ENCODE measurements at regions not wholly inside any gene's neighbourhood (a gene's known extent, or its start where the extent isn't known, plus 50 kb on each side); places are given as distances from the start of the nearest gene placed in this dataset.

- Histone ChIP-seq H3K27ac (no peak overlapping the region), H3K4me1 (ENCODE audit: insufficient read depth) (peaks cover 4% of the 10 kb centered on the region), H3K27me3 (no peaks in the 10 kb centered on the region), H3K36me3 (no peaks in the 10 kb centered on the region), H3K4me3 (no peak overlapping the region), H3K9me3 (no peaks in the 10 kb centered on the region)
- TF ChIP-seq CTCF (IDR thresholded peaks at IDR 0.05): no peak
- TF ChIP-seq POLR2A (IDR thresholded peaks at IDR 0.05): no peak
- TF ChIP-seq EP300 (IDR thresholded peaks at IDR 0.05): no peak
- intact Hi-C loops (cut with DNase I): loop anchor here in 1 of 4 donors (10.0 kb wide), 2 partner anchors 265 to 485 kb away; no protein-coding TSS in a partner anchor
- DNase-seq: no peak
- 85 to 88% (median 86%) methylated on average over 6 of the region's 6 CpGs for WGBS, 3 donors
Measured at GRCh38 chr2:207469451-207469850, 60.3 kb upstream of the CREB1 start.

GRCh38 chr2:207469943-207470729, 59.6 kb upstream of the CREB1 start:
- Histone ChIP-seq H3K36me3 (no peaks in the 10 kb centered on the region), H3K27ac (no peak overlapping the region), H3K4me3 (no peak overlapping the region), H3K27me3 (no peaks in the 10 kb centered on the region), H3K4me1 (ENCODE audit: insufficient read depth) (peaks cover 4% of the 10 kb centered on the region), H3K9me3 (no peaks in the 10 kb centered on the region)
- TF ChIP-seq EP300 (IDR thresholded peaks at IDR 0.05) (no peak), CTCF (IDR thresholded peaks at IDR 0.05) (no peak), POLR2A (IDR thresholded peaks at IDR 0.05) (no peak)
- WGBS, 3 donors: 94 to 98% (median 95%) methylated on average over 2 of the region's 2 CpGs
- no peak for DNase-seq
- intact Hi-C loops (cut with DNase I): loop anchor here (5.0 to 10.0 kb wide), 7 partner anchors 265 to 778 kb away; no protein-coding TSS in a partner anchor

- WGBS, 3 donors: 88 to 89% (median 89%) methylated on average over 4 of the region's 4 CpGs
- H3K27me3 ChIP-seq: no peaks in the 10 kb centered on the region
- no peaks in the 10 kb centered on the region for H3K9me3 ChIP-seq
- H3K36me3 ChIP-seq: no peaks in the 10 kb centered on the region
- DNase-seq: no peak
- no peak overlapping the region for H3K4me3 ChIP-seq
- peaks cover 4% of the 10 kb centered on the region for H3K4me1 ChIP-seq (ENCODE audit: insufficient read depth)
- intact Hi-C loops (cut with DNase I): loop anchor here (5.0 to 10.0 kb wide), 5 partner anchors 424 to 779 kb away; no protein-coding TSS in a partner anchor
- no peak for TF ChIP-seq POLR2A (IDR thresholded peaks at IDR 0.05)
- no peak for TF ChIP-seq CTCF (IDR thresholded peaks at IDR 0.05)
- no peak for TF ChIP-seq EP300 (IDR thresholded peaks at IDR 0.05)
- no peak overlapping the region for H3K27ac ChIP-seq
Measured at GRCh38 chr2:207471261-207471660, 58.5 kb upstream of the CREB1 start.

- no peak for TF ChIP-seq CTCF (IDR thresholded peaks at IDR 0.05)
- TF ChIP-seq EP300 (IDR thresholded peaks at IDR 0.05): no peak
- no peak for TF ChIP-seq POLR2A (IDR thresholded peaks at IDR 0.05)
- no peaks in the 10 kb centered on the region for H3K36me3 ChIP-seq
- WGBS, 3 donors: 64 to 67% (median 65%) methylated on average over 11 of the region's 11 CpGs
- no peak overlapping the region for H3K27ac ChIP-seq
- H3K27me3 ChIP-seq: no peaks in the 10 kb centered on the region
- H3K4me3 ChIP-seq: no peak overlapping the region
- peaks cover 4% of the 10 kb centered on the region for H3K4me1 ChIP-seq (ENCODE audit: insufficient read depth)
- intact Hi-C loops (cut with DNase I): loop anchor here (5.0 to 10.0 kb wide), 5 partner anchors 425 to 780 kb away; no protein-coding TSS in a partner anchor
- DNase-seq: no peak
- no peaks in the 10 kb centered on the region for H3K9me3 ChIP-seq
Measured at GRCh38 chr2:207472343-207473048, 57.3 kb upstream of the CREB1 start.

Data from ovary (tissue), 7 donors.